ENCODE measurements at regions not wholly inside any gene's neighbourhood (a gene's known extent, or its start where the extent isn't known, plus 50 kb on each side); places are given as distances from the start of the nearest gene placed in this dataset.

- no peaks in the 10 kb centered on the region for H3K79me2 ChIP-seq (ENCODE audit: insufficient read depth, low read length)
- no peaks in the 10 kb centered on the region for H3F3A ChIP-seq (ENCODE audit: low read depth)
- no peaks in the 10 kb centered on the region for H3K4me1 ChIP-seq (ENCODE audit: insufficient read depth, low read length, poor library complexity, severe bottlenecking)
- no peaks in the 10 kb centered on the region for H4K20me1 ChIP-seq (ENCODE audit: insufficient read depth, low read length, poor library complexity, severe bottlenecking)
- H3K36me3 ChIP-seq (ENCODE audit: insufficient read depth, low read length): no peaks in the 10 kb centered on the region
- H3K9me2 ChIP-seq (replicated peaks; ENCODE audit: low read depth, low read length): no peaks in the 10 kb centered on the region
- H2AFZ ChIP-seq (ENCODE audit: low read length): no peak overlapping the region
- H3K4me2 ChIP-seq (ENCODE audit: low read depth, low read length, poor library complexity, severe bottlenecking): no peak overlapping the region
- H3K4me3 ChIP-seq (ENCODE audit: low read length, poor library complexity, severe bottlenecking): no peak overlapping the region
- TF ChIP-seq EZH2phosphoT487 (IDR thresholded peaks at IDR 0.05; ENCODE audit: borderline replicate concordance): no peak
- no peak for TF ChIP-seq CTCF (conservative IDR thresholded peaks at IDR 0.05; ENCODE audit: low read length)
- no peaks in the 10 kb centered on the region for H3K9me3 ChIP-seq (ENCODE audit: insufficient read depth, low read depth, low read length)
- H3K27me3 ChIP-seq (ENCODE audit: insufficient read depth, low read length, poor library complexity, severe bottlenecking): no peaks in the 10 kb centered on the region
- no peak overlapping the region for H3K9ac ChIP-seq (ENCODE audit: low read depth, low read length, poor library complexity, severe bottlenecking)
Measured at GRCh38 chr4:119696963-119697362, 68.4 kb upstream of the PDE5A start.

- Histone ChIP-seq H3K4me2 (ENCODE audit: low read depth, low read length, poor library complexity, severe bottlenecking) (no peak overlapping the region), H2AFZ (ENCODE audit: low read length) (no peak overlapping the region), H3K9me2 (replicated peaks; ENCODE audit: low read depth, low read length) (no peaks in the 10 kb centered on the region), H3K79me2 (ENCODE audit: insufficient read depth, low read length) (no peaks in the 10 kb centered on the region), H3K36me3 (ENCODE audit: insufficient read depth, low read length) (no peaks in the 10 kb centered on the region), H3K9ac (ENCODE audit: low read depth, low read length, poor library complexity, severe bottlenecking) (no peak overlapping the region), H3K4me3 (ENCODE audit: low read length, poor library complexity, severe bottlenecking) (no peak overlapping the region), H3K9me3 (ENCODE audit: insufficient read depth, low read depth, low read length) (peaks cover 6% of the 10 kb centered on the region; the same call in 1 of the 2 replicates), H3F3A (ENCODE audit: low read depth) (no peaks in the 10 kb centered on the region), H3K27me3 (ENCODE audit: insufficient read depth, low read length, poor library complexity, severe bottlenecking) (no peaks in the 10 kb centered on the region), H3K4me1 (ENCODE audit: insufficient read depth, low read length, poor library complexity, severe bottlenecking) (no peaks in the 10 kb centered on the region), H4K20me1 (ENCODE audit: insufficient read depth, low read length, poor library complexity, severe bottlenecking) (no peaks in the 10 kb centered on the region)
- TF ChIP-seq CTCF (conservative IDR thresholded peaks at IDR 0.05; ENCODE audit: low read length) (no peak), EZH2phosphoT487 (IDR thresholded peaks at IDR 0.05; ENCODE audit: borderline replicate concordance) (no peak)
Measured at GRCh38 chr4:119695216-119695615, 66.6 kb upstream of the PDE5A start.

GRCh38 chr4:119693126-119693525, 64.5 kb upstream of the PDE5A start:
- peak overlapping the region; percentile 33 for H3K4me2 ChIP-seq (ENCODE audit: low read depth, low read length, poor library complexity, severe bottlenecking)
- H3K4me3 ChIP-seq (ENCODE audit: low read length, poor library complexity, severe bottlenecking): no peak overlapping the region
- no peaks in the 10 kb centered on the region for H3K27me3 ChIP-seq (ENCODE audit: insufficient read depth, low read length, poor library complexity, severe bottlenecking)
- H3F3A ChIP-seq (ENCODE audit: low read depth): no peaks in the 10 kb centered on the region
- no peaks in the 10 kb centered on the region for H3K9me2 ChIP-seq (replicated peaks; ENCODE audit: low read depth, low read length)
- H3K9me3 ChIP-seq (ENCODE audit: insufficient read depth, low read depth, low read length): peaks cover 6% of the 10 kb centered on the region; the same call in 1 of the 2 replicates
- no peaks in the 10 kb centered on the region for H4K20me1 ChIP-seq (ENCODE audit: insufficient read depth, low read length, poor library complexity, severe bottlenecking)
- TF ChIP-seq CTCF (conservative IDR thresholded peaks at IDR 0.05; ENCODE audit: low read length) (no peak), EZH2phosphoT487 (IDR thresholded peaks at IDR 0.05; ENCODE audit: borderline replicate concordance) (no peak)
- no peak overlapping the region for H2AFZ ChIP-seq (ENCODE audit: low read length)
- no peaks in the 10 kb centered on the region for H3K36me3 ChIP-seq (ENCODE audit: insufficient read depth, low read length)
- no peak overlapping the region for H3K9ac ChIP-seq (ENCODE audit: low read depth, low read length, poor library complexity, severe bottlenecking)
- no peaks in the 10 kb centered on the region for H3K79me2 ChIP-seq (ENCODE audit: insufficient read depth, low read length)
- no peaks in the 10 kb centered on the region for H3K4me1 ChIP-seq (ENCODE audit: insufficient read depth, low read length, poor library complexity, severe bottlenecking)
